DND-41 (cell line): ENCODE measurements at regions not wholly inside any gene's neighbourhood (a gene's known extent, or its start where the extent isn't known, plus 50 kb on each side); places are given as distances from the start of the nearest gene placed in this dataset.
"Not testable (repeated sequence)": the region's sequence is repeated elsewhere in the genome, so short reads cannot be mapped to it uniquely, and the experiment has no call there.

ENCODE experiments used
- CTCF ChIP-seq: IDR thresholded peaks from 2 replicates; pipeline ENCODE4 v1.5.1; 2012; ENCODE audit warnings: borderline replicate concordance, low read length, moderate library complexity, mild to moderate bottlenecking; ENCODE audit not compliant: poor library complexity, severe bottlenecking; ENCODE audit errors: extremely low read depth
- EZH2 ChIP-seq: IDR thresholded peaks from 3 replicates; pipeline ENCODE4 v1.6.1; 2012; ENCODE audit warnings: borderline replicate concordance, low read depth, mild to moderate bottlenecking, moderate library complexity, low read length, inconsistent platforms; ENCODE audit not compliant: severe bottlenecking

DNA sequence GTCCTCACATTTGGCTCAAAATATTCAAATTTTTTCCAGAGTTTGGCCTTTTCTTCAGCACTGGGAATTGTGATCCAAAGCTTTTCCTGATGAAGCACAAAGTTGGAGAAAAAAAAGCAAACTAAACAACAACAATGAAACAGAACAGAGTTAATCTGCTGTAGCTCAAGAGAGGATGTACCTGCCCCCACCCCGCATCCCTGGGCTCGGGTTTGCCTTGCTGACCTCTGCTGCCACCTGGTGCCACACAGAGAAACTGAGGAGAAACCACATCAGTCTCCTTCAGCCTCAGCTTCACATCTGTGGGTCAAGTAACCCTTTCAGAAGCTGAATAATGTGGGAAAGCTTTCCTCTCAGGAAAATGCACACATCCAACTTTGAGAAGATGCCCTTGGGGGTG, 290.4 kb downstream of the RTP5 start:
- TF ChIP-seq CTCF, EZH2: not testable (repeated sequence)
